ENCODE measurements at regions not wholly inside any gene's neighbourhood (a gene's known extent, or its start where the extent isn't known, plus 50 kb on each side); places are given as distances from the start of the nearest gene placed in this dataset.

GRCh38 chr11:119795231-119795630 lies 66.2 kb upstream of the NECTIN1 start (continued):
- no peak for TF ChIP-seq E2F8 (IDR thresholded peaks at IDR 0.05; ENCODE audit: low read depth, partially characterized antibody)
- no peak for TF ChIP-seq SKIL (IDR thresholded peaks at IDR 0.05; ENCODE audit: low read depth, poor library complexity, severe bottlenecking)
- TF ChIP-seq CEBPZ (IDR thresholded peaks at IDR 0.05; ENCODE audit: low read depth, low read length) = no peak

GRCh38 chr11:119794756-119795155 lies 65.8 kb upstream of the NECTIN1 start:
- no peaks in the 10 kb centered on the region for H3K36me3 ChIP-seq (ENCODE audit: control insufficient read depth in 2 of 2, insufficient read depth in 2 of 2, low read length in 1 of 2)
- no peaks in the 10 kb centered on the region for H4K20me1 ChIP-seq (ENCODE audit: control insufficient read depth, insufficient read depth)
- FAIRE-seq (no peak), ATAC-seq (no peak), DNase-seq (ENCODE audit: low read depth, low spot score) (no peak)
- no peak overlapping the region for H3K27ac ChIP-seq (ENCODE audit: control insufficient read depth, insufficient read depth)
- H3K4me2 ChIP-seq (ENCODE audit: control insufficient read depth, insufficient read depth) = no peak overlapping the region
- ChIA-PET RAD21 (ENCODE audit: unreplicated experiment) (no interaction called here), SMC1A (ENCODE audit: uncharacterized antibody, unreplicated experiment) (no interaction called here), POLR2A (no interaction called here), CTCF (interaction anchor here (1.3 kb wide), 1 partner anchor 157 kb away, joined by 4 read pairs; no protein-coding TSS in a partner anchor)
- no peak overlapping the region for H3K4me3 ChIP-seq
- H3K9ac ChIP-seq (ENCODE audit: control insufficient read depth, insufficient read depth, low read length) = no peak overlapping the region
- WGBS (ENCODE audit: insufficient coverage, insufficient replicate concordance, low lambda C conversion rate, missing lambda C conversion rate) = 71% methylated on average over 4 of the region's 4 CpGs
- intact Hi-C loops (cut with micrococcal nuclease; ENCODE audit: unreplicated experiment) = no loop called here
- no TSS peak for BruUV-seq (replicated peaks)
- H2AFZ ChIP-seq (ENCODE audit: control insufficient read depth, low read depth, low read length) = no peak overlapping the region
- no peaks in the 10 kb centered on the region for H3K4me1 ChIP-seq (ENCODE audit: control insufficient read depth, insufficient read depth, low read length)
- no peaks in the 10 kb centered on the region for H3K9me3 ChIP-seq (replicated peaks; ENCODE audit: control insufficient read depth, insufficient read depth, low read length)
- H3K79me2 ChIP-seq (ENCODE audit: control insufficient read depth, insufficient read depth, low read length) = no peaks in the 10 kb centered on the region
- H3K27me3 ChIP-seq (replicated peaks in 1 of 2; ENCODE audit: control insufficient read depth in 2 of 2, insufficient read depth in 2 of 2, low read length in 1 of 2) = no peaks in the 10 kb centered on the region
- TF ChIP-seq MTA2 (IDR thresholded peaks at IDR 0.05; ENCODE audit: low read depth) (no peak), ZNF592 (IDR thresholded peaks at IDR 0.05) (no peak)
- in situ Hi-C loops (cut with MboI) = no loop called here
